Neural crest cell (in vitro differentiated cells): ENCODE measurements at regions not wholly inside any gene's neighbourhood (a gene's known extent, or its start where the extent isn't known, plus 50 kb on each side); places are given as distances from the start of the nearest gene placed in this dataset.

ENCODE experiments used
- DNase-seq: peaks from one replicate; pipeline ENCODE4 v3.0.0; 2021; ENCODE audit warnings: low read depth, mixed read lengths, low spot score
- H3K27ac Mint-ChIP-seq: one replicate; pipeline ENCODE4 v1.8.0; 2021; ENCODE audit warnings: mild to moderate bottlenecking, mixed read lengths; ENCODE audit not compliant: unreplicated experiment
- H3K27me3 Mint-ChIP-seq: 2 replicates; pipeline ENCODE4 v1.8.0; 2021; ENCODE audit warnings: low read depth, mild to moderate bottlenecking, mixed read lengths
- H3K36me3 Mint-ChIP-seq: 2 replicates; pipeline ENCODE4 v1.8.0; 2021; ENCODE audit warnings: low read depth, mild to moderate bottlenecking, mixed read lengths
- H3K4me1 Mint-ChIP-seq: 2 replicates; pipeline ENCODE4 v1.8.0; 2021; ENCODE audit warnings: mixed read lengths
- H3K4me3 Mint-ChIP-seq: one replicate; pipeline ENCODE4 v1.8.0; 2021; ENCODE audit warnings: mild to moderate bottlenecking, mixed read lengths
- H3K9me3 Mint-ChIP-seq: 2 replicates; pipeline ENCODE4 v1.8.0; 2021; ENCODE audit warnings: mixed read lengths
- CTCF ChIP-seq: fragments of 200-600 bp; sonication (generic); conservative IDR thresholded peaks from 2 replicates; pipeline ENCODE4 v1.5.0; 2021; ENCODE audit warnings: antibody characterized with exemption, mild to moderate bottlenecking

GRCh38 chr7:115363916-115364315, 442.0 kb downstream of the MDFIC start:
- no peak overlapping the region for H3K4me3 Mint-ChIP-seq
- H3K27me3 Mint-ChIP-seq, result no peaks in the 10 kb centered on the region
- peaks cover 9% of the 10 kb centered on the region for H3K9me3 Mint-ChIP-seq
- DNase-seq, result no peak
- H3K36me3 Mint-ChIP-seq, result no peaks in the 10 kb centered on the region
- peaks cover under 1% of the 10 kb centered on the region for H3K4me1 Mint-ChIP-seq
- TF ChIP-seq CTCF, result no peak
- no peak overlapping the region for H3K27ac Mint-ChIP-seq

GRCh38 chr7:115359955-115360354, 438.1 kb downstream of the MDFIC start:
- no peak overlapping the region for H3K4me3 Mint-ChIP-seq
- H3K9me3 Mint-ChIP-seq, result peaks cover 9% of the 10 kb centered on the region
- H3K27me3 Mint-ChIP-seq, result no peaks in the 10 kb centered on the region
- DNase-seq, result no peak
- no peak overlapping the region for H3K27ac Mint-ChIP-seq
- H3K36me3 Mint-ChIP-seq, result no peaks in the 10 kb centered on the region
- no peak for TF ChIP-seq CTCF
- H3K4me1 Mint-ChIP-seq, result no peaks in the 10 kb centered on the region

- no peak for TF ChIP-seq CTCF
- DNase-seq, result no peak
- Mint-ChIP-seq H3K9me3 (peaks cover 9% of the 10 kb centered on the region), H3K4me1 (no peaks in the 10 kb centered on the region), H3K36me3 (no peaks in the 10 kb centered on the region), H3K27me3 (no peaks in the 10 kb centered on the region), H3K27ac (no peak overlapping the region), H3K4me3 (no peak overlapping the region)
These were observed 437.2 kb downstream of the MDFIC start for GRCh38 chr7:115359119-115359518.

GRCh38 chr7:115357703-115357999, 435.8 kb downstream of the MDFIC start:
- H3K9me3 Mint-ChIP-seq, result peaks cover 7% of the 10 kb centered on the region
- H3K4me1 Mint-ChIP-seq, result no peaks in the 10 kb centered on the region
- no peak for TF ChIP-seq CTCF
- H3K36me3 Mint-ChIP-seq, result no peaks in the 10 kb centered on the region
- H3K27ac Mint-ChIP-seq, result peak overlapping the region; percentile 54
- no peak for DNase-seq
- H3K27me3 Mint-ChIP-seq, result no peaks in the 10 kb centered on the region
- H3K4me3 Mint-ChIP-seq, result no peak overlapping the region

GRCh38 chr7:115356999-115357702, 435.3 kb downstream of the MDFIC start:
- no peak for TF ChIP-seq CTCF
- H3K4me3 Mint-ChIP-seq, result no peak overlapping the region
- H3K4me1 Mint-ChIP-seq, result no peaks in the 10 kb centered on the region
- no peaks in the 10 kb centered on the region for H3K36me3 Mint-ChIP-seq
- H3K9me3 Mint-ChIP-seq, result peaks cover 6% of the 10 kb centered on the region
- no peak for DNase-seq
- no peak overlapping the region for H3K27ac Mint-ChIP-seq
- H3K27me3 Mint-ChIP-seq, result no peaks in the 10 kb centered on the region
